Neuron (in vitro differentiated cells): ENCODE measurements at regions not wholly inside any gene's neighbourhood (a gene's known extent, or its start where the extent isn't known, plus 50 kb on each side); places are given as distances from the start of the nearest gene placed in this dataset.

Source experiments
- H2AFZ ChIP-seq: one replicate; pipeline ENCODE4 v1.6.1; 2013; ENCODE audit warnings: low read depth, mild to moderate bottlenecking, inconsistent platforms, low read length, moderate library complexity
- H3K27me3 ChIP-seq: one replicate; pipeline ENCODE4 v1.6.1; 2013; ENCODE audit warnings: low read length; ENCODE audit not compliant: insufficient read depth
- H3K36me3 ChIP-seq: one replicate; pipeline ENCODE4 v1.6.1; 2013; ENCODE audit warnings: low read length; ENCODE audit not compliant: insufficient read depth
- H3K4me1 ChIP-seq: one replicate; pipeline ENCODE4 v1.6.1; 2013; ENCODE audit warnings: low read length; ENCODE audit not compliant: insufficient read depth
- H3K4me3 ChIP-seq: 2 replicates; pipeline ENCODE4 v1.5.1; 2013; ENCODE audit warnings: mild to moderate bottlenecking, low read length, moderate library complexity
- H3K9me3 ChIP-seq: one replicate; pipeline ENCODE4 v1.6.1; 2013; ENCODE audit warnings: low read length

- Histone ChIP-seq H2AFZ (no peak overlapping the region), H3K36me3 (no peaks in the 10 kb centered on the region), H3K27me3 (no peaks in the 10 kb centered on the region), H3K9me3 (no peaks in the 10 kb centered on the region), H3K4me1 (no peaks in the 10 kb centered on the region), H3K4me3 (no peak overlapping the region)
Measured at GRCh38 chr10:2992401-2993198, 74.7 kb upstream of the PFKP start.

- H3K36me3 ChIP-seq = no peaks in the 10 kb centered on the region
- H3K4me3 ChIP-seq = no peak overlapping the region
- no peaks in the 10 kb centered on the region for H3K9me3 ChIP-seq
- no peak overlapping the region for H2AFZ ChIP-seq
- H3K27me3 ChIP-seq = no peaks in the 10 kb centered on the region
- peaks cover 4% of the 10 kb centered on the region for H3K4me1 ChIP-seq
Measured at GRCh38 chr10:2990764-2991163, 76.6 kb upstream of the PFKP start.

- no peaks in the 10 kb centered on the region for H3K36me3 ChIP-seq
- H3K27me3 ChIP-seq = peaks cover 4% of the 10 kb centered on the region
- H3K4me1 ChIP-seq = peaks cover 6% of the 10 kb centered on the region
- H2AFZ ChIP-seq = no peak overlapping the region
- H3K4me3 ChIP-seq = no peak overlapping the region
- no peaks in the 10 kb centered on the region for H3K9me3 ChIP-seq
Measured at GRCh38 chr10:2989292-2989947, 77.9 kb upstream of the PFKP start.

GRCh38 chr10:2987185-2987768 is 80.1 kb upstream of the PFKP start:
- H3K4me3 ChIP-seq = no peak overlapping the region
- H3K36me3 ChIP-seq = no peaks in the 10 kb centered on the region
- peaks cover 4% of the 10 kb centered on the region for H3K27me3 ChIP-seq
- no peaks in the 10 kb centered on the region for H3K9me3 ChIP-seq
- H3K4me1 ChIP-seq = peaks cover 6% of the 10 kb centered on the region
- no peak overlapping the region for H2AFZ ChIP-seq

GRCh38 chr10:2986391-2986801 is 81.0 kb upstream of the PFKP start:
- Histone ChIP-seq H3K9me3 (no peaks in the 10 kb centered on the region), H2AFZ (no peak overlapping the region), H3K4me1 (peaks cover 6% of the 10 kb centered on the region), H3K27me3 (peaks cover 4% of the 10 kb centered on the region), H3K4me3 (no peak overlapping the region), H3K36me3 (no peaks in the 10 kb centered on the region)

GRCh38 chr10:2985729-2986232 is 81.6 kb upstream of the PFKP start:
- H3K9me3 ChIP-seq = no peaks in the 10 kb centered on the region
- peaks cover 6% of the 10 kb centered on the region for H3K4me1 ChIP-seq
- no peak overlapping the region for H3K4me3 ChIP-seq

GRCh38 chr10:2984682-2985081 is 82.7 kb upstream of the PFKP start:
- peaks cover 6% of the 10 kb centered on the region for H3K4me1 ChIP-seq
- no peak overlapping the region for H3K4me3 ChIP-seq
- no peaks in the 10 kb centered on the region for H3K9me3 ChIP-seq
- peaks cover 4% of the 10 kb centered on the region for H3K27me3 ChIP-seq
- no peak overlapping the region for H2AFZ ChIP-seq
- H3K36me3 ChIP-seq = no peaks in the 10 kb centered on the region

More at GRCh38 chr10:2985729-2986232, 81.6 kb upstream of the PFKP start:
- no peaks in the 10 kb centered on the region for H3K36me3 ChIP-seq
- peaks cover 4% of the 10 kb centered on the region for H3K27me3 ChIP-seq
- no peak overlapping the region for H2AFZ ChIP-seq

GRCh38 chr10:2982146-2982545 is 85.2 kb upstream of the PFKP start:
- H2AFZ ChIP-seq = no peak overlapping the region
- peaks cover 6% of the 10 kb centered on the region for H3K4me1 ChIP-seq
- H3K4me3 ChIP-seq = no peak overlapping the region
- H3K27me3 ChIP-seq = peaks cover 4% of the 10 kb centered on the region
- H3K36me3 ChIP-seq = no peaks in the 10 kb centered on the region
- H3K9me3 ChIP-seq = no peaks in the 10 kb centered on the region

- Histone ChIP-seq H3K27me3 (peaks cover 4% of the 10 kb centered on the region), H3K36me3 (no peaks in the 10 kb centered on the region), H3K4me1 (peaks cover 6% of the 10 kb centered on the region), H3K4me3 (no peak overlapping the region), H2AFZ (no peak overlapping the region), H3K9me3 (no peaks in the 10 kb centered on the region)
Measured at GRCh38 chr10:2981361-2981801, 86.0 kb upstream of the PFKP start.

GRCh38 chr10:2980791-2981360 is 86.5 kb upstream of the PFKP start:
- no peak overlapping the region for H3K4me3 ChIP-seq
- H3K4me1 ChIP-seq = peaks cover 3% of the 10 kb centered on the region
- peaks cover 4% of the 10 kb centered on the region for H3K27me3 ChIP-seq
- no peaks in the 10 kb centered on the region for H3K9me3 ChIP-seq
- H3K36me3 ChIP-seq = no peaks in the 10 kb centered on the region
- no peak overlapping the region for H2AFZ ChIP-seq

- no peak overlapping the region for H2AFZ ChIP-seq
- no peaks in the 10 kb centered on the region for H3K4me1 ChIP-seq
- H3K9me3 ChIP-seq = no peaks in the 10 kb centered on the region
- H3K27me3 ChIP-seq = peaks cover 1% of the 10 kb centered on the region
- no peaks in the 10 kb centered on the region for H3K36me3 ChIP-seq
- no peak overlapping the region for H3K4me3 ChIP-seq
Measured at GRCh38 chr10:2980116-2980515, 87.2 kb upstream of the PFKP start.

GRCh38 chr10:2979306-2979705 is 88.0 kb upstream of the PFKP start:
- H3K9me3 ChIP-seq = no peaks in the 10 kb centered on the region
- no peak overlapping the region for H3K4me3 ChIP-seq
- H3K27me3 ChIP-seq = no peaks in the 10 kb centered on the region
- no peaks in the 10 kb centered on the region for H3K4me1 ChIP-seq
- H3K36me3 ChIP-seq = no peaks in the 10 kb centered on the region
- no peak overlapping the region for H2AFZ ChIP-seq
